ENCODE measurements at regions not wholly inside any gene's neighbourhood (a gene's known extent, or its start where the extent isn't known, plus 50 kb on each side); places are given as distances from the start of the nearest gene placed in this dataset.

- H3K4me3 ChIP-seq (ENCODE audit: low read depth, low read length) = no peak overlapping the region
Observed at GRCh38 chr2:16117791-16118610, 177.7 kb downstream of the MYCN start.

- H3K4me3 ChIP-seq (ENCODE audit: low read depth, low read length) = no peak overlapping the region
Observed at GRCh38 chr2:16117021-16117700, 176.8 kb downstream of the MYCN start.

- H3K4me3 ChIP-seq (ENCODE audit: low read depth, low read length) = no peak overlapping the region
Observed at GRCh38 chr2:16115881-16116830, 175.8 kb downstream of the MYCN start.

- no peak overlapping the region for H3K4me3 ChIP-seq (ENCODE audit: low read depth, low read length)
Observed at GRCh38 chr2:16115291-16115690, 174.9 kb downstream of the MYCN start.

- no peak overlapping the region for H3K4me3 ChIP-seq (ENCODE audit: low read depth, low read length)
Observed at GRCh38 chr2:16114836-16115235, 174.5 kb downstream of the MYCN start.

GRCh38 chr2:16114070-16114469 is 173.7 kb downstream of the MYCN start:
- no peak overlapping the region for H3K4me3 ChIP-seq (ENCODE audit: low read depth, low read length)

- no peak overlapping the region for H3K4me3 ChIP-seq (ENCODE audit: low read depth, low read length)
Observed at GRCh38 chr2:16113568-16113967, 173.2 kb downstream of the MYCN start.

- H3K4me3 ChIP-seq (ENCODE audit: low read depth, low read length) = no peak overlapping the region
Observed at GRCh38 chr2:16112972-16113560, 172.7 kb downstream of the MYCN start.

GRCh38 chr2:16112251-16112971 is 172.1 kb downstream of the MYCN start:
- H3K4me3 ChIP-seq (ENCODE audit: low read depth, low read length) = no peak overlapping the region

- H3K4me3 ChIP-seq (ENCODE audit: low read depth, low read length) = no peak overlapping the region
Observed at GRCh38 chr2:16111838-16112210, 171.5 kb downstream of the MYCN start.

GRCh38 chr2:16109821-16110310 is 169.5 kb downstream of the MYCN start:
- no peak overlapping the region for H3K4me3 ChIP-seq (ENCODE audit: low read depth, low read length)

GRCh38 chr2:16109368-16109820 is 169.0 kb downstream of the MYCN start:
- no peak overlapping the region for H3K4me3 ChIP-seq (ENCODE audit: low read depth, low read length)

- no peak overlapping the region for H3K4me3 ChIP-seq (ENCODE audit: low read depth, low read length)
Observed at GRCh38 chr2:16107246-16107645, 166.9 kb downstream of the MYCN start.

- H3K4me3 ChIP-seq (ENCODE audit: low read depth, low read length) = no peak overlapping the region
Observed at GRCh38 chr2:16106619-16107018, 166.3 kb downstream of the MYCN start.

- no peak overlapping the region for H3K4me3 ChIP-seq (ENCODE audit: low read depth, low read length)
Observed at GRCh38 chr2:16105669-16106281, 165.4 kb downstream of the MYCN start.

- no peak overlapping the region for H3K4me3 ChIP-seq (ENCODE audit: low read depth, low read length)
Observed at GRCh38 chr2:16104949-16105668, 164.8 kb downstream of the MYCN start.

GRCh38 chr2:16104315-16104948 is 164.1 kb downstream of the MYCN start:
- no peak overlapping the region for H3K4me3 ChIP-seq (ENCODE audit: low read depth, low read length)

GRCh38 chr2:16103614-16104314 is 163.4 kb downstream of the MYCN start:
- no peak overlapping the region for H3K4me3 ChIP-seq (ENCODE audit: low read depth, low read length)

Measured in iPS-11a (cell line).